Right lobe of liver (tissue), 6 donors: ENCODE measurements at regions not wholly inside any gene's neighbourhood (a gene's known extent, or its start where the extent isn't known, plus 50 kb on each side); places are given as distances from the start of the nearest gene placed in this dataset.
"Not testable (repeated sequence)": the region's sequence is repeated elsewhere in the genome, so short reads cannot be mapped to it uniquely, and the experiment has no call there.

Experiments
- ATAC-seq, 4 donors: fragments of 200-7000 bp; cut with Tn5 transposase; one replicate each; pipeline ENCODE4 v1.9.1; 2020; ENCODE audit warnings: mild to moderate bottlenecking in 4 of 4, moderate library complexity in 4 of 4
- DNase-seq, 3 donors: peaks; one replicate each; pipeline ENCODE4 v3.0.0-alpha.2; 2020
- H3K27ac ChIP-seq, 3 donors: fragments of 200-600 bp; one replicate each; pipeline ENCODE4 v1.8.0; 2022
- H3K27me3 ChIP-seq, 2 donors: fragments of 200-600 bp; one replicate each; pipeline ENCODE4 v1.8.0; 2022
- H3K36me3 ChIP-seq, 4 donors: fragments of 200-600 bp; sonication (generic) in 1 of 4; one replicate each; pipeline versions ENCODE4 v1.5.1 to v1.8.0; 2017 to 2022; ENCODE audit warnings: control low read depth in 1 of 4
- H3K4me1 ChIP-seq, 4 donors: fragments of 200-600 bp; sonication (generic) in 1 of 4; one replicate each; pipeline versions ENCODE4 v1.5.1 to v1.8.0; 2017 to 2022; ENCODE audit warnings: control low read depth in 1 of 4
- H3K4me3 ChIP-seq, 3 donors: fragments of 200-600 bp; one replicate each; pipeline ENCODE4 v1.8.0; 2022
- H3K9me3 ChIP-seq, 4 donors: fragments of 200-600 bp; sonication (generic) in 1 of 4; one replicate each; pipeline versions ENCODE4 v1.5.1 to v1.8.0; 2017 to 2022; ENCODE audit warnings: control low read depth in 1 of 4
- CTCF ChIP-seq, 4 donors: fragments of 200-600 bp in 3 of 4; fragments of 450-650 bp in 1 of 4; IDR thresholded peaks; one replicate each; pipeline versions ENCODE4 v1.5.1 to v1.8.0; 2016 to 2022; ENCODE audit warnings: antibody characterized with exemption in 4 of 4, mild to moderate bottlenecking in 2 of 4
- POLR2A ChIP-seq: fragments of 450-650 bp; IDR thresholded peaks from one replicate; pipeline ENCODE4 v1.6.1; 2017; ENCODE audit warnings: antibody characterized with exemption, mild to moderate bottlenecking
- WGBS: methylation state at CpG from one replicate; pipeline ENCODE4 v1.1.6; 2018; ENCODE audit warnings: low coverage, low lambda C conversion rate; ENCODE audit not compliant: insufficient coverage; ENCODE audit errors: missing lambda C conversion rate; 5-methylcytosine and 5-hydroxymethylcytosine counted together
- intact Hi-C, 2 donors: fragments of 100-400 bp; cut with DNase I; formaldehyde crosslinking; loops; one replicate each; pipeline versions ENCODE4 v1.11.2 to v1.14.1; 2022
- donor health status: DM: no; HTN: yes; CAD: no.
- donor health status: DM: no; HTN: no; CAD: no.
- donor health status: DM: no; HTN: no; CAD: no.
- donor health status: DM: no; HTN: yes; CAD: no.
- donor health status: DM: no; HTN: yes; CAD: no.

- TF ChIP-seq POLR2A = no peak
- no peak for TF ChIP-seq CTCF (IDR thresholded peaks at IDR 0.05)
- 79% methylated on average over 5 of the region's 5 CpGs for WGBS
- no peaks in the 10 kb centered on the region for H3K4me1 ChIP-seq
- no peaks in the 10 kb centered on the region for H3K9me3 ChIP-seq
- no peaks in the 10 kb centered on the region for H3K27me3 ChIP-seq
- DNase-seq (no peak), ATAC-seq (no peak)
- no peak overlapping the region for H3K4me3 ChIP-seq
- no peaks in the 10 kb centered on the region for H3K36me3 ChIP-seq
- intact Hi-C loops = no loop called here
- no peak overlapping the region for H3K27ac ChIP-seq
Observed at GRCh38 chr3:110989446-110989845, 82.2 kb upstream of the NECTIN3 start.

- H3K27me3 ChIP-seq = no peaks in the 10 kb centered on the region
- no peaks in the 10 kb centered on the region for H3K9me3 ChIP-seq
- DNase-seq = no peak
- no peak for TF ChIP-seq CTCF (IDR thresholded peaks at IDR 0.05)
- no peak for TF ChIP-seq POLR2A
- no peak overlapping the region for H3K27ac ChIP-seq
- intact Hi-C loops = no loop called here
- 28% methylated on average over 2 of the region's 2 CpGs for WGBS
- ATAC-seq = no peak
- no peak overlapping the region for H3K4me3 ChIP-seq
- H3K4me1 ChIP-seq = no peaks in the 10 kb centered on the region
- no peaks in the 10 kb centered on the region for H3K36me3 ChIP-seq
Observed at GRCh38 chr3:110995461-110996231, 76.0 kb upstream of the NECTIN3 start.

- intact Hi-C loops, H3K4me3 ChIP-seq, H3K27me3 ChIP-seq, ATAC-seq, DNase-seq, H3K9me3 ChIP-seq, H3K36me3 ChIP-seq, H3K4me1 ChIP-seq, H3K27ac ChIP-seq: not testable (repeated sequence)
- WGBS = no CpG with 5 or more reads among the region's 2 CpGs
Observed at GRCh38 chr3:110998766-110999165, 72.8 kb upstream of the NECTIN3 start.

- WGBS = 72% methylated on average over 3 of the region's 4 CpGs
- intact Hi-C loops, H3K9me3 ChIP-seq: not testable (repeated sequence)
Observed at GRCh38 chr3:111006485-111006884, 65.1 kb upstream of the NECTIN3 start.

More at GRCh38 chr3:111006485-111006884, 65.1 kb upstream of the NECTIN3 start:
- not testable (repeated sequence) for H3K4me3 ChIP-seq, H3K27ac ChIP-seq, ATAC-seq, H3K27me3 ChIP-seq, H3K4me1 ChIP-seq, DNase-seq, H3K36me3 ChIP-seq
- TF ChIP-seq CTCF (IDR thresholded peaks at IDR 0.05) = peak in 1 of 4 donors; percentile 8
